Neural cell (in vitro differentiated cells): ENCODE measurements at regions not wholly inside any gene's neighbourhood (a gene's known extent, or its start where the extent isn't known, plus 50 kb on each side); places are given as distances from the start of the nearest gene placed in this dataset.

Source experiments
- EP300 ChIP-seq: fragments of 450-650 bp; conservative IDR thresholded peaks from 2 replicates; pipeline ENCODE4 v1.6.1; 2014; ENCODE audit warnings: antibody characterized with exemption, mild to moderate bottlenecking, moderate library complexity; ENCODE audit not compliant: poor library complexity, severe bottlenecking
- EZH2 ChIP-seq: fragments of 200-600, 300-800 bp; shearing (Covaris generic), sonication (generic); IDR thresholded peaks from 2 replicates; pipeline ENCODE4 v1.6.1; 2014; ENCODE audit warnings: antibody characterized with exemption, low read length, borderline replicate concordance, mild to moderate bottlenecking; ENCODE audit not compliant: insufficient read depth, poor library complexity, severe bottlenecking
- MXI1 ChIP-seq: fragments of 450-650 bp; conservative IDR thresholded peaks from 2 replicates; pipeline ENCODE4 v1.6.1; 2014; ENCODE audit warnings: antibody characterized with exemption, mild to moderate bottlenecking; ENCODE audit not compliant: poor library complexity, severe bottlenecking
- POLR2AphosphoS5 ChIP-seq: IDR thresholded peaks from 2 replicates; pipeline ENCODE4 v1.6.1; 2012
- RAD21 ChIP-seq: fragments of 450-650 bp; conservative IDR thresholded peaks from 2 replicates; pipeline ENCODE4 v1.6.1; 2014; ENCODE audit warnings: antibody characterized with exemption, mild to moderate bottlenecking, moderate library complexity
- REST ChIP-seq: IDR thresholded peaks from 2 replicates; pipeline ENCODE4 v1.6.1; 2012; ENCODE audit warnings: borderline replicate concordance
- SMC3 ChIP-seq: fragments of 450-650 bp; conservative IDR thresholded peaks from 2 replicates; pipeline ENCODE4 v1.6.1; 2014; ENCODE audit warnings: antibody characterized with exemption, mild to moderate bottlenecking, moderate library complexity; ENCODE audit not compliant: poor library complexity
- TF ChIP-seq, protein P1 (sequence below): fragments of 450-650 bp; IDR thresholded peaks from 2 replicates; pipeline ENCODE4 v1.5.1; 2014; ENCODE audit warnings: antibody characterized with exemption, mild to moderate bottlenecking, moderate library complexity; ENCODE audit not compliant: poor library complexity, severe bottlenecking

DNA sequence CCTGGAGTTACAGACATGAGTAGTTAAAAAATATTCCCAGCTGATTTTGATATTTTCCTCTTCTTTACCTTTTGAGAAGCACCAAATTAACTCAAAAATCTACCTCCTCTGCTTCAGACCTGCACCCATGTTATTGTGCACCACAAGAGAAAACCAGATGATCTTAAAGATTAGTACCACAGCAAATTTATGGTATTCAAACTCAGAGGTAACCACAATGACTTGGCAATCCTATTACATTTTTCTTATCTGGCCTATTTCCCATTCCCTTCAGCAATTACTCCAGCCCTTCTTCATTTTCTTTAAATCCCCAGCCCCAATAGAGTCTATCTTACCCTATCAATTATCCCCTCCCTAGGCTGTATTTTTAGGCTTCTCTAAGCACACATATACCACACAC lies 535.1 kb downstream of the FAT4 start:
- TF ChIP-seq, protein P1, sequence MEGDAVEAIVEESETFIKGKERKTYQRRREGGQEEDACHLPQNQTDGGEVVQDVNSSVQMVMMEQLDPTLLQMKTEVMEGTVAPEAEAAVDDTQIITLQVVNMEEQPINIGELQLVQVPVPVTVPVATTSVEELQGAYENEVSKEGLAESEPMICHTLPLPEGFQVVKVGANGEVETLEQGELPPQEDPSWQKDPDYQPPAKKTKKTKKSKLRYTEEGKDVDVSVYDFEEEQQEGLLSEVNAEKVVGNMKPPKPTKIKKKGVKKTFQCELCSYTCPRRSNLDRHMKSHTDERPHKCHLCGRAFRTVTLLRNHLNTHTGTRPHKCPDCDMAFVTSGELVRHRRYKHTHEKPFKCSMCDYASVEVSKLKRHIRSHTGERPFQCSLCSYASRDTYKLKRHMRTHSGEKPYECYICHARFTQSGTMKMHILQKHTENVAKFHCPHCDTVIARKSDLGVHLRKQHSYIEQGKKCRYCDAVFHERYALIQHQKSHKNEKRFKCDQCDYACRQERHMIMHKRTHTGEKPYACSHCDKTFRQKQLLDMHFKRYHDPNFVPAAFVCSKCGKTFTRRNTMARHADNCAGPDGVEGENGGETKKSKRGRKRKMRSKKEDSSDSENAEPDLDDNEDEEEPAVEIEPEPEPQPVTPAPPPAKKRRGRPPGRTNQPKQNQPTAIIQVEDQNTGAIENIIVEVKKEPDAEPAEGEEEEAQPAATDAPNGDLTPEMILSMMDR: no peak
- TF ChIP-seq POLR2AphosphoS5 (no peak), MXI1 (no peak), EP300 (no peak), RAD21 (no peak), EZH2 (no peak), SMC3 (no peak), REST (no peak)
